ENCODE measurements at regions not wholly inside any gene's neighbourhood (a gene's known extent, or its start where the extent isn't known, plus 50 kb on each side); places are given as distances from the start of the nearest gene placed in this dataset.
"Not testable (repeated sequence)": the region's sequence is repeated elsewhere in the genome, so short reads cannot be mapped to it uniquely, and the experiment has no call there.

DNA sequence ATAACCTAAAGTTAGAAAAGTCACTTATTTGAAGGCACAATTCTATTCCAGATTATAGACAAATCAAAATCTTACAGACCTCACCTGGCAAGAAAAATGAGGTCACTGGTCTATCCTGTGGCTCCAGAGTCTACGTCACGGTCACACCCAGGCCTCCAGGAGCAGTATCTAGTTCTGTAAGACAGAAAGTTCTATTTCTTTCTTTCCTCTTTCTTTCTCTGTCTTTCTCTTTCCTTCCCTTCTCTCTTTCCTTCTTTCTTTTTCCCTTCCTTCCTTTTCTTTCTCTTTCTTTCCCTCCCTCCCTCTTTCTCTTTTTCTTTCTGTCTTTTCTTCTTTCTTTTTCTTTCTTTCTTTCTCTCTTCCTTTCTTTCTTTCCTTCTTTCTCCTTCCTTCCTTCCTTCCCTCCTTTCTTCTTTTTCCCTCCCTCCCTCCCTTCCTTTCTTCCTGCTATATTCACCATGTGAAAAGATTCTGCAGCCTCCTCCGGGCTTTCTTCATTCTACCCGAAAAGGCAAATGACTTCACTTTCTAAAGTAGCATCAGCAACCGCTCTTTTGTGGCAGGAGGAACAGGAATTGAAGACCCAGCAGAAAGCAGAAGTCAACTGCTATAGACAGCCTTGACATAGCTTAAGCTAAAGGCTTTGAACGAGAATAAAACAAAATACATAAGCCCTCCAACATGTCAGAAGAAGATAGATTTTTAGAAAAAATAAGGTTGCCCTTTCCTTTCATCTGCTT lies 83.9 kb upstream of the SIRPG start:
- Histone ChIP-seq H3K36me3 (no peaks in the 10 kb centered on the region), H3K27ac (no peak overlapping the region), H3K9me3 (no peaks in the 10 kb centered on the region), H3K27me3 (peaks cover 0 to 10% (median 0%) of the 10 kb centered on the region in 9 donors), H3K4me1 (no peaks in the 10 kb centered on the region), H3K4me3 (no peak overlapping the region)
- no peak for TF ChIP-seq CTCF (IDR thresholded peaks at IDR 0.05)
- TF ChIP-seq POLR2A (IDR thresholded peaks at IDR 0.05): no peak
- intact Hi-C loops (cut with DNase I): no loop called here
- 70 to 79% (median 75%) methylated on average over 6 of the region's 6 CpGs for WGBS, 4 donors
- no peak for ATAC-seq
- no peak for DNase-seq

GRCh38 chr20:1737134-1737533 lies 79.6 kb upstream of the SIRPG start:
- TF ChIP-seq CTCF (IDR thresholded peaks at IDR 0.05) (no peak), POLR2A (IDR thresholded peaks at IDR 0.05) (no peak)
- H3K9me3 ChIP-seq: no peaks in the 10 kb centered on the region
- H3K27ac ChIP-seq: no peak overlapping the region
- 80 to 85% (median 83%) methylated on average over 1 of the region's 1 CpG for WGBS, 4 donors
- H3K4me3 ChIP-seq: no peak overlapping the region
- H3K36me3 ChIP-seq: no peaks in the 10 kb centered on the region
- no peak for DNase-seq
- intact Hi-C loops (cut with DNase I): no loop called here
- no peak for ATAC-seq
- no peaks in the 10 kb centered on the region for H3K4me1 ChIP-seq
- peaks cover 0 to 13% (median 0%) of the 10 kb centered on the region in 9 donors for H3K27me3 ChIP-seq

DNA sequence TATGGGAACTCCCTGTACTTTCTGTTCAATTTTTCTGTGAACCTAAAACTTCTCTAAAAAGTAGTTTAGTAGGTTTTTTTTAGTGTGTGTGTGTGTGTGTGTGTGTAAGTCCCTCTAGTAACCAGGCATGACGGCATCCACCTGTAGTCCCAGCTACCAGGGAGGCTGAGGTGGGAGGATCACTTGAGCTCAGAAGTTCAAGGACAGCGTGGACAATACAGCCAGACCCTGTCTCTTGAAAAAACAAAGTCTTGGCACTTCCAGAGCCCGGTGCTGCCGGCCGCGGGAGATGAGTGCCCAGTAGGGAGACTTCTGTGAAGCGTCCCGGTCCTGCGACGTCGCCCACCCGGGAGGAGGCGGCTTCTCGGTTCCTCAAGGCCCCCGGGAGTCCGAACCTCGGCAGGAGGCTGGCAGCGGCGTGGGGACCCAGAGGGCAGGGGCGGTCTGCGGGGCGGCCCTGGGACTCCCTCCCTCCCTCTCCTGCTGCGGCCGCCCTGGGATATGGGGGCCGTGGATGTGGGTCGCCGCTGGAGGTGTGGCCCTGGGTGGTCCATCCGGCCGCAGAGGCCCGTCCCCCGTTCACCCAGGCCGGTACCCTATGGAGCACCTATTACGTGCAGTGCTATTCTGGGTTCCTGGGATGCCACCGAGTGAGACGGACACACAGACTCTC lies 78.0 kb upstream of the SIRPG start:
- ATAC-seq (peak in 2 of 4 donors; percentile 18 to 50), DNase-seq (no peak)
- peaks cover 0 to 8% (median 0%) of the 10 kb centered on the region in 9 donors for H3K27me3 ChIP-seq
- no peak overlapping the region for H3K27ac ChIP-seq
- WGBS, 4 donors: 86 to 89% (median 86%) methylated on average over 31 to 35 of the region's 35 CpGs
- intact Hi-C loops (cut with DNase I): no loop called here
- H3K36me3 ChIP-seq: no peaks in the 10 kb centered on the region
- H3K4me1 ChIP-seq: no peaks in the 10 kb centered on the region
- TF ChIP-seq POLR2A (IDR thresholded peaks at IDR 0.05) (no peak), CTCF (IDR thresholded peaks at IDR 0.05) (no peak)
- no peaks in the 10 kb centered on the region for H3K9me3 ChIP-seq
- no peak overlapping the region for H3K4me3 ChIP-seq

DNA sequence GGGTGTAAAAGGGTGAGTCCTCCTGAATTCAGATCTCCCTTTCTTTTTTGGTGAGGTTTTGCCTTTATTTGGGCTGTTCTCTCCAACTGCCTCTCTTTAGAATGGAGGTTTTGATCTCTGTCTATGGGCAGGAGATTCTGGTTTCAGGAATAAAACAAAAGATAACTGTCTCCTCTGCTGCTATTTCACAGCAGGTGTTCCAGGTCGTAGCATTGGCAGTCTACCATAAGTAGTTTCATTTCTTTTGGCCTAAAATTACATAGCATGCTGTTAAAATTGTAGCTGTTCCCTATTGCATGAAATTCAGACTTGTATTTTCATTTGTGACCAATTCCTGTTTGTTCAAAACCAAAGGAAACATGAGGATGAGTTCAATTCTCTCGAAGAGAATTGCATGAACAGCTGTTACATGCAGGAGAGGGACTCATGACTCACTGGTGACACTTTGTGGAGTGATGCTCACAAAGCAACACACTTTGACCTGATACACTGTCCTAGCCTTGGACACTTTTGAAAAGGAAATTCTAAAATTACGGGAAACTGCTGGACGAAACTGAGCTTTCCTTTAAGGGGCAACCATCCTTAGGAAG lies 76.8 kb upstream of the SIRPG start:
- TF ChIP-seq POLR2A (IDR thresholded peaks at IDR 0.05) (no peak), CTCF (IDR thresholded peaks at IDR 0.05) (peak in 5 of 12 donors; percentile 9 to 37 (median 29))
- Histone ChIP-seq H3K4me3 (no peak overlapping the region), H3K27me3 (peaks cover 0 to 15% (median 0%) of the 10 kb centered on the region in 9 donors), H3K4me1 (no peaks in the 10 kb centered on the region), H3K36me3 (no peaks in the 10 kb centered on the region), H3K27ac (no peak overlapping the region), H3K9me3 (no peaks in the 10 kb centered on the region)
- WGBS, 4 donors: 42 to 53% (median 47%) methylated on average over 4 of the region's 4 CpGs
- DNase-seq (no peak), ATAC-seq (peak in 1 of 4 donors; percentile 49)
- intact Hi-C loops (cut with DNase I): no loop called here

- H3K27me3 ChIP-seq: peaks cover 0 to 14% (median 0%) of the 10 kb centered on the region in 9 donors
- DNase-seq; ATAC-seq; H3K4me3 ChIP-seq; H3K9me3 ChIP-seq; intact Hi-C loops (cut with DNase I); H3K4me1 ChIP-seq; H3K36me3 ChIP-seq; H3K27ac ChIP-seq: not testable (repeated sequence)
- 85 to 89% (median 87%) methylated on average over 6 of the region's 6 CpGs for WGBS, 4 donors
Observed at GRCh38 chr20:1731828-1732375, 74.3 kb upstream of the SIRPG start.

DNA sequence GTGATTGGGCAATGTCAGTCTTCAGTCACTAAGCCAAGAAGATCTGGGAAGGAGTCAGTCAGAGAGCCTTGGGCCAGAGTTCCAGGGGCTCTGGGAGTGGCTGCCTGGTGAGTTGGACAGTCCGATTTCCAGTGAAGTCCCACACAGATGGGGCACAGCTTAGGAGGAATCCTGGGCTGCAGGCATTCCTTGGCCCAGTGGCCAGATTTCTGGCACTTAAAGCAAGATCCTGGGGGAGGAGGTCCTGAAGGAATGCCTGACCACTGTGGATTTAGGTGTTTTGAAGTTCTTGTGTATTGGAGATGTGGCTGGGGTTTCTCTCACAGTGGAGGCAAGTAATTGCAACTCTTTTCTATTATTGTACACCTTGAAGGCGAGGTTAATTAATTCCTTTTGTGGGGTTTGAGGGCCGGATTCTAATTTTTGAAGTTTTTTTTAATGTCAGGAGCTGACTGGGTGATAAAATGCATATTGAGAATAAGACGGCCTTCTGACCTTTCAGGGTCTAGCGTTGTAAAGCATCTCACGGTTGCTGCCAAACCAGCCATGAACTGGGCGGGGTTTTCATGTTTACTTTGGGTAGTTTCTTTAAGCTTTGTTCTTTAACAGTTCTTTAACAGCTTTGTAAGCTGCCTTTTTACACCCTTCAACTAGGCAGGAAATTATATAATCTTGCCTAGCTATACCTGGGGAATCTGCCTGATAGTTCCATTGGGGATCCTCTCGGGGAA lies 73.6 kb upstream of the SIRPG start:
- H3K27me3 ChIP-seq; H3K9me3 ChIP-seq; H3K4me1 ChIP-seq; ATAC-seq; intact Hi-C loops (cut with DNase I); H3K36me3 ChIP-seq; DNase-seq; H3K27ac ChIP-seq; H3K4me3 ChIP-seq: not testable (repeated sequence)
- WGBS, 4 donors: 70 to 77% (median 73%) methylated on average over 8 of the region's 8 CpGs
